ENCODE measurements at regions not wholly inside any gene's neighbourhood (a gene's known extent, or its start where the extent isn't known, plus 50 kb on each side); places are given as distances from the start of the nearest gene placed in this dataset.

DNA sequence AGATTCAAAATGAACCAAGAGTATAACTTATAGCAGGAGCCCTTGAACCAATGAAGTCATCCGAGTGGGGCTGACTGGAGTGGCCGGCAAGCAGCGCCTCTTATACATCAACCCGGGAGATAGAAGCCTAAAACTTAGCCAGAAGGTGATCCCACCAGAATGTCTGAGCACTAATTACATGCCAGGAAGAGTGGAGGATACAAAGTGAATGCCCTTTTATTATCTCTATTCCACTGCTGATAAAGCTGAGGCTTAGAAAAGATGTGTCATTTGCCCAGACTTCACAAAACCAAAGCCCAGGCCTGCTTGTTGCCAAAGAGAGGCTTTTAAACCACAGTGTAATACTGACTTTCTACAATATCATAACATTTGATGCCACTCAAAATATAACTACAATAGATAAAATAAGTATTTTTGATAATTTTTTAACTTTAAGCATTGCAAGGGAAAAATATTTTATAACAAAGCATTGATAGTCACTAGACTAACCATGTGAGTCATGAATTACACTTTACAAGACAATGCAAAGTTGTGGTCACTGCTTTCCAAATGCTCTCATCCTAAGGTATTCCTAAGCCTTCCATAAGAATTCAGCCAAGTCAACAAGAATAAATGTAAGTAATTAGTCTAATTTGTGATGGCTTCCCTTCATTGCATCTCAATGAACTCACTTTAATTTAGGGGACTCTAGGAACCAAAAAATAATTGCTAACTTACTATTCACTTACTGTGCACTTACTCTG, 58.6 kb upstream of the ARID5B start:
- Histone ChIP-seq H2BK15ac (ENCODE audit: low read length) (no peak overlapping the region), H3K23me2 (ENCODE audit: low read depth, low read length) (no peaks in the 10 kb centered on the region), H3K56ac (replicated peaks; ENCODE audit: insufficient read length, low read depth, low read length) (no peak overlapping the region), H4K91ac (replicated peaks; ENCODE audit: insufficient read length, low read length) (no peak overlapping the region), H3K79me1 (ENCODE audit: low read depth, low read length) (no peaks in the 10 kb centered on the region), H3K4ac (replicated peaks; ENCODE audit: insufficient read length, low read depth, low read length) (no peak overlapping the region), H3K36me3 (ENCODE audit: control insufficient read depth in 2 of 4, insufficient read depth in 4 of 4, low read length in 3 of 4) (no peaks in the 10 kb centered on the region; a peak in 1 of 8 replicates), H3K79me2 (ENCODE audit: control insufficient read depth in 1 of 2, insufficient read depth in 2 of 2, low read length in 2 of 2) (no peaks in the 10 kb centered on the region), H4K8ac (ENCODE audit: extremely low read depth, insufficient read depth, low read length) (no peak overlapping the region), H3K4me3 (ENCODE audit: extremely low read depth in 1 of 4, insufficient read depth in 2 of 4, low read depth in 3 of 4, low read length in 4 of 4) (no peak overlapping the region), H2AK5ac (ENCODE audit: low read depth, low read length) (no peak overlapping the region), H2BK12ac (ENCODE audit: low read depth, low read length) (no peak overlapping the region), H3K4me1 (replicated peaks in 1 of 4; ENCODE audit: control insufficient read depth in 3 of 4, insufficient read depth in 4 of 4, low read length in 3 of 4) (peaks cover 0 to 9% (median 5%) of the 10 kb centered on the region in 4 experiments; a peak in 5 of 7 replicates), H3K9ac (replicated peaks in 1 of 4; ENCODE audit: extremely low read depth in 1 of 4, low read depth in 3 of 4, low read length in 3 of 4) (no peak overlapping the region), H3K18ac (ENCODE audit: extremely low read depth, low read length) (no peak overlapping the region), H3K14ac (ENCODE audit: insufficient read length) (no peak overlapping the region), H3K23ac (ENCODE audit: insufficient read length) (no peak overlapping the region), H3K27ac (ENCODE audit: low read depth, low read length) (no peak overlapping the region), H3K27me3 (replicated peaks in 1 of 4; ENCODE audit: control insufficient read depth in 3 of 4, extremely low read depth in 1 of 4, insufficient read depth in 3 of 4, low read length in 3 of 4) (peaks cover 13 to 58% (median 25%) of the 10 kb centered on the region in 4 experiments; a peak in 5 of 7 replicates), H2AFZ (ENCODE audit: low read length) (no peak overlapping the region), H2BK120ac (replicated peaks; ENCODE audit: low read depth, low read length) (no peak overlapping the region), H2BK20ac (ENCODE audit: low read length) (no peak overlapping the region), H4K20me1 (replicated peaks in 1 of 2; ENCODE audit: control insufficient read depth in 1 of 2, insufficient read depth in 2 of 2, low read length in 2 of 2) (no peaks in the 10 kb centered on the region), H3K4me2 (ENCODE audit: insufficient read depth in 1 of 2, low read depth in 2 of 2, low read length in 2 of 2) (no peak overlapping the region), H3K9me3 (ENCODE audit: insufficient read depth in 2 of 2, low read depth in 1 of 2, low read length in 1 of 2) (no peaks in the 10 kb centered on the region), H4K5ac (ENCODE audit: insufficient read length, low read depth, low read length) (no peak overlapping the region), H2BK5ac (ENCODE audit: low read depth, low read length) (no peak overlapping the region)
- TF ChIP-seq TEAD4 (IDR thresholded peaks at IDR 0.05; ENCODE audit: low read depth, low read length), result no peak
- TF ChIP-seq TAF1 (IDR thresholded peaks at IDR 0.05; ENCODE audit: low read depth, low read length), result no peak
- no peak for TF ChIP-seq CHD2 (IDR thresholded peaks at IDR 0.05; ENCODE audit: low read length)
- TF ChIP-seq EGR1 (IDR thresholded peaks at IDR 0.05; ENCODE audit: borderline replicate concordance, low read depth, low read length), result no peak
- no peak for TF ChIP-seq SRF (IDR thresholded peaks at IDR 0.05; ENCODE audit: low read depth, low read length)
- TF ChIP-seq USF2 (IDR thresholded peaks at IDR 0.05; ENCODE audit: low read length), result no peak
- no peak for TF ChIP-seq JUND (IDR thresholded peaks at IDR 0.05; ENCODE audit: low read length)
- no peak for TF ChIP-seq EP300 (IDR thresholded peaks at IDR 0.05; ENCODE audit: borderline replicate concordance in 1 of 2, low read depth in 2 of 2, low read length in 2 of 2)
- TF ChIP-seq PHF8 (conservative IDR thresholded peaks at IDR 0.05; ENCODE audit: low read depth, low read length), result no peak
- TF ChIP-seq KDM1A (IDR thresholded peaks at IDR 0.05; ENCODE audit: borderline replicate concordance, low read length), result no peak
- TF ChIP-seq RFX5 (IDR thresholded peaks at IDR 0.05; ENCODE audit: borderline replicate concordance, low read depth, low read length), result no peak
- no peak for TF ChIP-seq MAFK (IDR thresholded peaks at IDR 0.05; ENCODE audit: low read depth, low read length)
- no peak for TF ChIP-seq ASH2L (IDR thresholded peaks at IDR 0.05; ENCODE audit: low read length)
- FAIRE-seq, result no peak
- no peak for DNase-seq (ENCODE audit: low read depth in 1 of 2, low spot score in 2 of 2)
- CTCF ChIA-PET (ENCODE audit: partially characterized antibody), result no interaction called here
- whole genome bisulfite sequencing, 2 experiments (ENCODE audit: extremely low coverage in 1 of 2, insufficient coverage in 1 of 2, insufficient read length in 1 of 2, insufficient replicate concordance in 2 of 2, low coverage in 1 of 2, low lambda C conversion rate in 2 of 2, missing lambda C conversion rate in 1 of 2), result 93% methylated on average over 4 of the region's 4 CpGs; no CpG with 5 or more reads in 1 of the 2 experiments
- POLR2A ChIA-PET (ENCODE audit: partially characterized antibody), result no interaction called here
